GM19452 (cell line): ENCODE measurements at regions not wholly inside any gene's neighbourhood (a gene's known extent, or its start where the extent isn't known, plus 50 kb on each side); places are given as distances from the start of the nearest gene placed in this dataset.

Experiments
- ATAC-seq: cut with Tn5 transposase; IDR thresholded peaks from one replicate; pipeline ENCODE4 v1.9.1; 2021; ENCODE audit not compliant: unreplicated experiment

- ATAC-seq = no peak
These were observed 55.5 kb upstream of the SLC5A12 start for GRCh38 chr11:26777372-26777808.

- ATAC-seq = no peak
These were observed 56.3 kb upstream of the SLC5A12 start for GRCh38 chr11:26778000-26778757.

- ATAC-seq = no peak
These were observed 57.4 kb upstream of the SLC5A12 start for GRCh38 chr11:26779074-26779865.

DNA sequence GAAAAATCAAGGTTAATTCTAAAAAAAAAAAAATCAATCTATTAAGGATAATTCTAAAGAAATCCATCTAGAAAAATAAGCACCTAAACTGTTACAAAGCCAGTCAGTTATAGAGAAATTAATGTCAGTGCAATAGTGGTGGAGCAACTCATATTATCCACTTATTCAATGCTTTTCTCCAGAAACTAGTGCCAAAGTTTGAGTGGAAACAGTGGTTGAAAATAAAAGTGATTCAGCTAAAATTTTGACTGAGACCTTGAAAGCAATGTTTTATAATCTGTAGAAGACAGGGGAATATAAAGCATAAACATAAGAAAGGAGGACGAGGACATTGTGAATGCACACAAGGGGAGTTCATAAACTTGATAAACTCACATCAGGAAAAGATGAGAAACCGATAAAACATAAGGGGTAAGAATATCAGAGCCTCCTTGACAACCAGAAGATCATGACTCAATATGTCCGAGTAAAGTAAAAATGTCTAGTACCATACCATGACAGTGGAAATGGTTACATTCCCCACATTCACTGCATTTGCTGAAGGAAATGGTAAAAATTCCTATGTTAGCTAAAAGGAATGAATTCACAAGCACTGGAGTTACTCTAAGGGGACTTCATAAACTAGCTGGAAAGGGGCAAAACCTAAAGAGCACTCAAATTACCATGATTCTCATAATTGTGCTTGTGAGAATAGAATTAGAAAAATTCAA, 58.7 kb upstream of the SLC5A12 start:
- no peak for ATAC-seq

DNA sequence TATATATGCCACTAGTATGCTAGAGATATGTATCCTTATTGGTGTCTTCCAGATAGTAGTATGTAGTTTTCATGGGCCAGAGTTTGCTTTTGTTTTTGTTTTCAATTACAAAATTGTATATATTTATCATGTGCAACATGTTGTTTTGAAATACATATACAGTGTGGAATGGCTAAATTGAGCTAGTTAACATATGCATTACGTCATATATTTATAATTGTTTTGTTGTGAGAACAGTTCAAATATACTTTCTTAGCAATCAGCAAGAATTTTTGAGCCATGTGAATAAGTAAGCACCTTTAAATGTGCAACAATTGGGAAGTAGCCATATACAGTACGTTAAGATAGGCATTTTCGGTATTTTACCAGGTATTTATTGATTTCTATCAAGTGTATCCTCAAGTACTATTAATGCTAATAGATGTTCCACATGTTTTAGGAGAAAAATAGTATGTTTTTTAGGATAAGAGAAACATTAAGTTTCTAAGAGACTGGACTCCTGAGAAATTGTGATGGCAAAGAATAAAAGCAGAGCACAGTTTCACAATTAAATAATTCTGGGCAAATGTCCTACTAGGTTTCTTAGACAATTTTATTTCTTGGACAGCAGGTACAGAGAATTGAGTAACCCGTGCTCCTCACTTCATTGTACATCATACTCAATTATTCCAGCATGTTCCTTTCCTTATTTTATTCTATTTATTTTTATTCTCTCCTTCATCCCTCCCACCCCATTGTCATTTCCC, 60.5 kb upstream of the SLC5A12 start:
- no peak for ATAC-seq

GRCh38 chr11:26783997-26784396, 62.1 kb upstream of the SLC5A12 start:
- no peak for ATAC-seq

DNA sequence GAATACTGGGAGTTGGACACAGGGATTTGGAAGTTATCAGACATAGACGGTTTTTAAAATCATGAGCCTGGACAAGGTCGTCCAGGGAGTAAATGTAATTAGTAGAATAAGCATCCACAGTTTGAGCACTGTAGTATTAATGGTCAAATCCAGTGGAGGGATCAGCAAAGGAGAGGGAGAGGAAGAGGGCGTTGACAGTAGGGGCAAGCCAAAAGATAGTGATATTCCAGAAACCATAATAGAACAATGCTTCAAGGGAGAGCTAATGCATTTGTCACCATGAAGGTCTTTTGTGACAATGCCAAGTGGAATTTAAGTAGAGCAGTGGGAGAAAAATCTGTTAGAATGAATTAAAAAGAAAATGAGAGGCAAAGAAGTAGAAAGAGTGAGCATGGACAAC, 68.9 kb upstream of the SLC5A12 start:
- no peak for ATAC-seq

DNA sequence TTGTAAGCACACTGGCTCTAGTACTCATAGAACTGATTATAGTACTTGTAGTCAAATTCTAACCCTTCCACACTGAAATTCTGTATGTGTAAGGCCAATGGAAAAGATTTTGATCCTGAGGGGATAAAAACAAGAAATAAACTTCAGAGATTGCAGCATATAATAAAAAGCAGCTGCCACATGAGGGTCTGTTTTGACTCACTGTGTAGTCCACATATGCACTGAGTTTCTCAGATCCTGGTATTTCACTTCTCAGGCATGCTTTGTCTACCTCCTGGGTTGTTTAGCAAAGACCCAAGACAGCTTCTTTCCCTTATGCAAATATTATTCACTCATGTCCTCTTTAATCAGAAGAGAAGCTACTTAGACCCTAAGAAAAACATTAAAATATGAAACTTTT, 71.1 kb upstream of the SLC5A12 start:
- no peak for ATAC-seq

DNA sequence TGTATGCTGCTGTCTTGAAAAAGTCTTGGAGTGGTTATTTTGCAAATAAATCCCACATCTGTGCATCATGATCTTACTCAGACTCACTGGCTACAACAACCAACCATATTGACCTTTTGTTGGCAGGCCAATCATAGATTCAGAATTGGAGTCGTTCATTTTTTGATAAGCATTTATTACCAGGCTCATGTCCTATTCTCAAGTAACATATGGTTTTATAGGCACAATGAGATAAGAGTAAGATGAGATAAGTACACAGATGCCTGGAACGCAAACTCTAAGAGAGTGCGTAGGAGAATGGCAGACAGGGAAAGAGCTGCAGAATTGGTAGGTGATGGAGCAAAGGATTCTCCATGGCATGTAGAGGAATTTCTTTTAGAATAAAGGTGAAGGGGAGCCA, 71.6 kb upstream of the SLC5A12 start:
- no peak for ATAC-seq

DNA sequence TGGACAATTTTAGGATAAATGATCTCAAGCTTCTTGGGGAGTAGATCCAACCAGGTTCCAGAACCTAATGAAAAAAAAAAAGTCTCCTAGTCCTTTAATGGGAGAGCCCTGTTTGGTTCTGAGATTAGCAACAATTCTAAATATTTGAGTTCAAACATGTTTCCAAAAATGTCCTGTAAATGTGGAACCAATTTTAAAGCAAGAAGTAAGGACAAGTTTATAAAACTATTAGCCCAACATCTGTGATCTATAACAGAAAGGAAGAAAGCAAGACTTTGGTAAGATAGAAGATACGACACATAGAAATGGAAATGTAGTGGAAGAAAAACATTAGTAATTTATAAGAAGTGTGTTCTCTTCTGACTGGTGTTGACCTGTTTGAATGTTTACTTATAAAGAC, 79.7 kb upstream of the SLC5A12 start:
- no peak for ATAC-seq

DNA sequence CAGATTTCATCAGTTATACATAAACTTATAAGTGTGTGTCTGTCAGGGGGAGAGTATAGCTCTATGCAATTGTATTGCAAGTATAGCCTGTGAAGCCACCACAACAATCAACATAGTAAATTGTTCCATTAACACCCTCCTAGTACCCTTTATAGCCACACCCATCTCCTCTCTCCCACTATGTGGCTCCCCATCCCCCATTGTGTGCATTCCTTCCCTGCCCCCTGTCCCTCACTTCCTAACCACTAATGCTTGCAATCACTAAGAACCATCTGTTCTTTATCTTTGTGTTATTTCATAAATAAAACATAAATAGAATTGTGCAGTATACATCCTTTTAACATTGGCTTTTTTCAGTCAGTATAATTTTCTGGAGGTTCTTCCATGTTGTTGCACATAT, 83.1 kb upstream of the SLC5A12 start:
- ATAC-seq = no peak

- no peak for ATAC-seq
These were observed 84.4 kb upstream of the SLC5A12 start for GRCh38 chr11:26806219-26806618.

DNA sequence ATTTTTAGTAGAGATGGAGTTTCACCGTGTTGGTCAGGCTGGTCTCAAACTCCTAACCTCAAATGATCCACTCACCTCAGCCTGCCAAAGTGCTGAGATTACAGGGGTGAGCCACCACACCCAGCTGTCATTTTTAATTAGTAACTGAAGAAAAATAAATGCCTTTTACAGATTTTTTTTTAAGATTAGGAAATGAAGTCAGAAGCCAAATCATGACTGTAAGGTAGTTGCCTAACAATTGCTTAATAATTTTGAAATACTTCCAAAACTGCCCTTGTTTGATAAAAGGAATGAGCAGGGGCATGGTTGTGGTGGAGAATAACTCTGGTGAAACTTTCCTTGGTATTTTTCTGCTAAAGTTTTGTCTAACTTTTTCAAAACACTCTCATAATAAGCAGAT, 98.9 kb upstream of the SLC5A12 start:
- no peak for ATAC-seq

DNA sequence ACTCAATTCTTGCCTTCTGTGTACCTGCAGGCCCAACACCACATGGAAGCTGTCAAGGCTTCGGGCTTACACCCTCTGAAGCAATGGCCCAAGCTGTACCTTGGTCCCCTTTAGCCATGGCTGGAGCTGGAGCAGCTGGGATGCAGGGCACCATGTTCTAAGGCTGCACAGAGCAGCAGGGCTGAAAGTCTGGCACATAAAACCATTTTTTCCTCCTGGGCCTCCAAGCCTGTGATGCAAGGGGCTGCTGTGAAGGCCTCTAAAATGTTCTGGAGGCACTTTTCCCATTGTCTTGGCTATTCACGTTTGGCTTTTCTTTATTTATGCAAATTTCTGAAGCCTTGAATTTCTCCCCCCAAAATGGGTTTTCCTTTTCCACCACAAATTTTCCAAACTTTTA, 102.1 kb upstream of the SLC5A12 start:
- ATAC-seq = no peak

DNA sequence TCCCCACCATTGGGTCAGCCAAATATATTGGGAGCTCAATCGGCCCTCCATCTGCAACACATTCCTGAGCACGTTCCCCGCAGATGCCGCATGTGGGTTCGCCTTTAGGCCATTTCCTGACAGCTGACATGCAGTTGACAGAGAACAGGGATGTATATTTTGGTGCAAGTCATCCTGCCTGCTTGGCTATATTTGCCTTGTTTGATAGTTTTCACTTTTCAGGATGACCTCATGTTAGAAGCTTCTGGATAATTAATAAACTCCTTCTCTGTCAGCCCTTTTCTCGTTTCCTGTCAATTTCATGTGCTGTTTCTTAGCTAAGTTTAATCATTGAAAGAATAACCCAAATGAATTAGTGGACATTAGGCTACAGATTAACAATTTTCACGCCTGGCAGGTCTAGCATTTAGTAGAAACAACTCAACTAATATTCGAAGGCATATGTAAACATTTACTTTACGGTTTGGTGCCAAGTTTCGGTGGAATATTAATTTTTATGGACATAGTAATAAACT, 105.8 kb upstream of the SLC5A12 start:
- ATAC-seq = no peak

GRCh38 chr11:26828288-26828687, 106.4 kb upstream of the SLC5A12 start:
- ATAC-seq = no peak

- ATAC-seq = no peak
These were observed 108.4 kb upstream of the SLC5A12 start for GRCh38 chr11:26830218-26830617.

DNA sequence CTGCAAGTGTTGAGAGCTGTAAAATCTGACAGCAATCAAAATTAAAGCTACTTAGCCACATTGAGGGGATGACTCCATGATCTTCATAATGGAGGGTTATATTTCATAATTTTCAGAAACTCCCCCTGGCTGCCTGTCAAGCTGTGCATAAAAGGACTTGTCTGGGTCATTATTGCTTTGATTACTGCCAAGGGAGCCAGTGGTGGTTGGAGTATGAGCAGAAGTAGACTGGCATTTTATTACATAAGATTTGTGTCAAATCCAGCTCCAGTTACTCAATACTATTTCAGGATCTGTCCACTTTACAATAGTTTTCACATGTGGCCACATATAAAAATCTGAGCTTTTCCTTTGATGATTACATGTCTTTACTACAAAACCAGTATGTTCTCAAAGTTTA, 108.9 kb upstream of the SLC5A12 start:
- no peak for ATAC-seq

DNA sequence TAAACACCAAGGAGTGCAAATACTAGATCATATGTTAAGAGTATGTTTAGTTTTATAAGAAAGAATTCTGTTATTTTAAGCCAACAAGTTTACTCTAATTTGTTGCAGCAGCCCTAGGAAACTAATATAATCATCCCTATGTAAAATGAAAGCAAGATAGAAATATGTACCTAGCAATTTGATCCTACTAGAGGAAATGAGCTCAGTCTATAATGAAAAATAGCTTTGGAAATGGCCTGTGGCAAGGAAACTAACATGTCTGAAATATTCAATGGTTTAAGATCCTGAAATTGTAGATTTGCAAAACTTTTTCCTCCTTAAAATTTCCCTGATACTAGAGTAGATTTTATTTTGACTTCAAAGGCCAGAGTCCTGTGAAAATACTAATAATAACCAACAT, 112.7 kb upstream of the SLC5A12 start:
- no peak for ATAC-seq

DNA sequence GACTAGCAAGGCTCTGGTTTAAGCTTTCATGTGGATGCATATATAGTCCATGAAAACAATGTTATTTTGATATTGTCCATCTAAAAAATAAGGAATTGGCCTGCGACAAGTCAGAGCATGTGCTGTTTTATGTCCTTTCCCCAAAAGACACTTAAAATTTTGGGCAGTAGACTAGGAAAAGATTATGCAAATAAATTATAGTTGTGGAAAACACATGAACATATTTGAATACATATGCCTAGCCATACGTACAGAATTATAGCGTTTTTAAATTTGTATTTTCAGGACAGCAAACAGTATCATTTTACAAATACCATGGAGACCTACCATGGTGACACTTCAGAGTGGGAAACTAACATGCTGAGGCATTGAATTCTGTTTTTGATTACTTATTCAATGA, 113.8 kb upstream of the SLC5A12 start:
- ATAC-seq = no peak

DNA sequence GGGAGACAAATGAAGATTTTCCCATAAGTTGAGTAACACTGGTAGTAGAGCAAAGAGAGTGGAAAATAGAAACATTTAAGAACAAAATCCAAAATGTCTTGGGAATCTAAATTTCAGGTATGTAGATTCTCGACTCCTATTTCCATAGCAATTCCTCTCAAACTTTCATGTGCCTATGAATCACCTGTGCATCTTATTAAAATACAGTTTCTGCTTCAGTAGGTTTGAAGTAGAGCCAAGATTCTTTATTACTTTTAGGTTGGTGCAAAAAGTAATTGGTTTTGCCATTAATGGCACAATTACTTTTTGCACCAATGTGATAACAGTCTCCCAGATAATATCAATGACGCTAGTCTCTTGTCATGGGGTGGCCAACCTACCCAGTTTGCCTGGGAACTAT, 115.3 kb upstream of the SLC5A12 start:
- ATAC-seq = no peak
